Astrocyte of the cerebellum (primary cell): ENCODE measurements at regions not wholly inside any gene's neighbourhood (a gene's known extent, or its start where the extent isn't known, plus 50 kb on each side); places are given as distances from the start of the nearest gene placed in this dataset.
"Not testable (repeated sequence)": the region's sequence is repeated elsewhere in the genome, so short reads cannot be mapped to it uniquely, and the experiment has no call there.

Source experiments
- DNase-seq: peaks from one replicate; pipeline ENCODE4 v3.0.0-alpha.2; 2011; ENCODE audit warnings: low read depth
- H3K4me3 ChIP-seq: 2 replicates; pipeline ENCODE4 v1.5.1; 2011; ENCODE audit warnings: mild to moderate bottlenecking, low read depth, low read length, moderate library complexity
- CTCF ChIP-seq: IDR thresholded peaks from 2 replicates; pipeline ENCODE4 v1.5.1; 2012; ENCODE audit warnings: low read length, low read depth, moderate library complexity, mild to moderate bottlenecking; ENCODE audit errors: missing control alignments
- in situ Hi-C: cut with HindIII; loops from 2 replicates; pipeline ENCODE4 v1.10.0; 2017; ENCODE audit warnings: low sequenced_read_pairs

- in situ Hi-C loops = no loop called here
Measured at GRCh38 chr4:127469959-127470809, 162.6 kb upstream of the INTU start.

GRCh38 chr4:127478271-127478670, 154.5 kb upstream of the INTU start:
- H3K4me3 ChIP-seq, in situ Hi-C loops, DNase-seq: not testable (repeated sequence)

More at GRCh38 chr4:127469959-127470809, 162.6 kb upstream of the INTU start:
- H3K4me3 ChIP-seq = no peak overlapping the region
- DNase-seq = no peak
- TF ChIP-seq CTCF = no peak

- TF ChIP-seq CTCF = peak; percentile 47
- no peak overlapping the region for H3K4me3 ChIP-seq
- in situ Hi-C loops = no loop called here
- DNase-seq = peak; percentile 48
Measured at GRCh38 chr4:127479031-127479622, 153.6 kb upstream of the INTU start.

GRCh38 chr4:127482049-127482448, 150.7 kb upstream of the INTU start:
- H3K4me3 ChIP-seq = no peak overlapping the region
- TF ChIP-seq CTCF = no peak
- no peak for DNase-seq
- in situ Hi-C loops = no loop called here

GRCh38 chr4:127484117-127484516, 148.6 kb upstream of the INTU start:
- no peak for TF ChIP-seq CTCF
- in situ Hi-C loops = no loop called here
- DNase-seq = no peak
- H3K4me3 ChIP-seq = no peak overlapping the region

- no peak for DNase-seq
- in situ Hi-C loops = no loop called here
- TF ChIP-seq CTCF = no peak
- H3K4me3 ChIP-seq = no peak overlapping the region
Measured at GRCh38 chr4:127486248-127486647, 146.5 kb upstream of the INTU start.

GRCh38 chr4:127491571-127491970, 141.2 kb upstream of the INTU start:
- no peak for DNase-seq
- in situ Hi-C loops = no loop called here
- no peak for TF ChIP-seq CTCF
- H3K4me3 ChIP-seq = no peak overlapping the region

GRCh38 chr4:127496875-127497274, 135.9 kb upstream of the INTU start:
- H3K4me3 ChIP-seq, DNase-seq, in situ Hi-C loops: not testable (repeated sequence)
